ENCODE measurements at regions not wholly inside any gene's neighbourhood (a gene's known extent, or its start where the extent isn't known, plus 50 kb on each side); places are given as distances from the start of the nearest gene placed in this dataset.

- FAIRE-seq (no peak), DNase-seq (ENCODE audit: insufficient read length) (no peak)
- TF ChIP-seq TAF1 (IDR thresholded peaks at IDR 0.05; ENCODE audit: borderline replicate concordance, low read depth, low read length) (no peak), POLR2A (IDR thresholded peaks at IDR 0.05; ENCODE audit: low read depth, low read length) (no peak), POLR2AphosphoS5 (IDR thresholded peaks at IDR 0.05; ENCODE audit: low read depth, low read length) (no peak)
Measured at GRCh38 chr1:55333461-55333860, 118.3 kb upstream of the USP24 start.

- FAIRE-seq: no peak
Measured at GRCh38 chr1:55331351-55331750, 116.2 kb upstream of the USP24 start.

GRCh38 chr1:55329808-55330432 lies 114.8 kb upstream of the USP24 start:
- DNase-seq (ENCODE audit: insufficient read length) (no peak), FAIRE-seq (no peak)
- no peak for TF ChIP-seq TAF1 (IDR thresholded peaks at IDR 0.05; ENCODE audit: borderline replicate concordance, low read depth, low read length)
- TF ChIP-seq POLR2AphosphoS5 (IDR thresholded peaks at IDR 0.05; ENCODE audit: low read depth, low read length): no peak

More at GRCh38 chr1:55331351-55331750, 116.2 kb upstream of the USP24 start:
- TF ChIP-seq POLR2A (IDR thresholded peaks at IDR 0.05; ENCODE audit: low read depth, low read length) (no peak), TAF1 (IDR thresholded peaks at IDR 0.05; ENCODE audit: borderline replicate concordance, low read depth, low read length) (no peak), POLR2AphosphoS5 (IDR thresholded peaks at IDR 0.05; ENCODE audit: low read depth, low read length) (no peak)
- no peak for DNase-seq (ENCODE audit: insufficient read length)

GRCh38 chr1:55329091-55329490 lies 113.9 kb upstream of the USP24 start:
- DNase-seq (ENCODE audit: insufficient read length) (no peak), FAIRE-seq (no peak)
- no peak for TF ChIP-seq POLR2A (IDR thresholded peaks at IDR 0.05; ENCODE audit: low read depth, low read length)
- no peak for TF ChIP-seq TAF1 (IDR thresholded peaks at IDR 0.05; ENCODE audit: borderline replicate concordance, low read depth, low read length)
- TF ChIP-seq POLR2AphosphoS5 (IDR thresholded peaks at IDR 0.05; ENCODE audit: low read depth, low read length): no peak

- TF ChIP-seq POLR2AphosphoS5 (IDR thresholded peaks at IDR 0.05; ENCODE audit: low read depth, low read length) (no peak), POLR2A (IDR thresholded peaks at IDR 0.05; ENCODE audit: low read depth, low read length) (no peak), TAF1 (IDR thresholded peaks at IDR 0.05; ENCODE audit: borderline replicate concordance, low read depth, low read length) (no peak)
- no peak for FAIRE-seq
- DNase-seq (ENCODE audit: insufficient read length): no peak
Measured at GRCh38 chr1:55326496-55327243, 111.5 kb upstream of the USP24 start.

GRCh38 chr1:55323760-55324159 lies 108.6 kb upstream of the USP24 start:
- DNase-seq (ENCODE audit: insufficient read length) (no peak), FAIRE-seq (no peak)
- TF ChIP-seq POLR2A (IDR thresholded peaks at IDR 0.05; ENCODE audit: low read depth, low read length) (no peak), TAF1 (IDR thresholded peaks at IDR 0.05; ENCODE audit: borderline replicate concordance, low read depth, low read length) (no peak), POLR2AphosphoS5 (IDR thresholded peaks at IDR 0.05; ENCODE audit: low read depth, low read length) (no peak)

- FAIRE-seq: no peak
Measured at GRCh38 chr1:55322842-55323241, 107.7 kb upstream of the USP24 start.

GRCh38 chr1:55321942-55322341 lies 106.8 kb upstream of the USP24 start:
- DNase-seq (ENCODE audit: insufficient read length) (no peak), FAIRE-seq (no peak)

More at GRCh38 chr1:55322842-55323241, 107.7 kb upstream of the USP24 start:
- DNase-seq (ENCODE audit: insufficient read length): no peak
- TF ChIP-seq TAF1 (IDR thresholded peaks at IDR 0.05; ENCODE audit: borderline replicate concordance, low read depth, low read length): no peak
- TF ChIP-seq POLR2AphosphoS5 (IDR thresholded peaks at IDR 0.05; ENCODE audit: low read depth, low read length): no peak
- TF ChIP-seq POLR2A (IDR thresholded peaks at IDR 0.05; ENCODE audit: low read depth, low read length): no peak

GRCh38 chr1:55320891-55321290 lies 105.7 kb upstream of the USP24 start:
- no peak for DNase-seq (ENCODE audit: insufficient read length)
- no peak for TF ChIP-seq POLR2A (IDR thresholded peaks at IDR 0.05; ENCODE audit: low read depth, low read length)
- no peak for TF ChIP-seq POLR2AphosphoS5 (IDR thresholded peaks at IDR 0.05; ENCODE audit: low read depth, low read length)
- no peak for TF ChIP-seq TAF1 (IDR thresholded peaks at IDR 0.05; ENCODE audit: borderline replicate concordance, low read depth, low read length)
- FAIRE-seq: no peak

More at GRCh38 chr1:55321942-55322341, 106.8 kb upstream of the USP24 start:
- no peak for TF ChIP-seq TAF1 (IDR thresholded peaks at IDR 0.05; ENCODE audit: borderline replicate concordance, low read depth, low read length)
- TF ChIP-seq POLR2AphosphoS5 (IDR thresholded peaks at IDR 0.05; ENCODE audit: low read depth, low read length): no peak
- TF ChIP-seq POLR2A (IDR thresholded peaks at IDR 0.05; ENCODE audit: low read depth, low read length): no peak

- TF ChIP-seq POLR2A (IDR thresholded peaks at IDR 0.05; ENCODE audit: low read depth, low read length) (no peak), POLR2AphosphoS5 (IDR thresholded peaks at IDR 0.05; ENCODE audit: low read depth, low read length) (no peak), TAF1 (IDR thresholded peaks at IDR 0.05; ENCODE audit: borderline replicate concordance, low read depth, low read length) (no peak)
- FAIRE-seq (no peak), DNase-seq (ENCODE audit: insufficient read length) (no peak)
Measured at GRCh38 chr1:55318116-55318817, 103.1 kb upstream of the USP24 start.

- TF ChIP-seq POLR2AphosphoS5 (IDR thresholded peaks at IDR 0.05; ENCODE audit: low read depth, low read length) (no peak), TAF1 (IDR thresholded peaks at IDR 0.05; ENCODE audit: borderline replicate concordance, low read depth, low read length) (no peak), POLR2A (IDR thresholded peaks at IDR 0.05; ENCODE audit: low read depth, low read length) (no peak)
- no peak for FAIRE-seq
- no peak for DNase-seq (ENCODE audit: insufficient read length)
Measured at GRCh38 chr1:55317673-55318072, 102.5 kb upstream of the USP24 start.
